Stomach (tissue), 8 donors: ENCODE measurements at regions not wholly inside any gene's neighbourhood (a gene's known extent, or its start where the extent isn't known, plus 50 kb on each side); places are given as distances from the start of the nearest gene placed in this dataset.

Experiments
- DNase-seq, 2 donors: peaks; one replicate each; pipeline versions ENCODE4 v3.0.0 to v3.0.0-alpha.2; 2013 to 2019
- H3K27ac ChIP-seq, 5 donors: fragments of 200-600 bp in 4 of 5; sonication (generic) in 4 of 5; one replicate each; pipeline ENCODE4 v1.5.1; 2013 to 2019; ENCODE audit warnings: mild to moderate bottlenecking in 1 of 5, moderate library complexity in 1 of 5
- H3K27me3 ChIP-seq, 3 donors: fragments of 200-600 bp; sonication (generic); one replicate each; pipeline ENCODE4 v1.5.1; 2017 to 2019; ENCODE audit warnings: mixed run types in 1 of 3
- H3K36me3 ChIP-seq, 4 donors: fragments of 200-600 bp; sonication (generic); 1 replicate in 3 of 4; 2 replicates in 1 of 4; pipeline ENCODE4 v1.5.1; 2016 to 2019
- H3K4me1 ChIP-seq, 4 donors: fragments of 200-600 bp; sonication (generic); one replicate each; pipeline ENCODE4 v1.5.1; 2016 to 2019
- H3K4me3 ChIP-seq, 4 donors: fragments of 200-600 bp; sonication (generic) in 3 of 4; one replicate each; pipeline ENCODE4 v1.5.1; 2016 to 2019; ENCODE audit warnings: mild to moderate bottlenecking in 1 of 4
- H3K9me3 ChIP-seq, 4 donors: fragments of 200-600 bp; sonication (generic); one replicate each; pipeline ENCODE4 v1.5.1; 2016 to 2019
- EP300 ChIP-seq: sonication (generic); formaldehyde crosslinking; IDR thresholded peaks from one replicate; pipeline ENCODE4 v1.6.1; 2017; ENCODE audit warnings: antibody characterized with exemption
- POLR2A ChIP-seq, 4 donors: fragments of 450-650 bp; IDR thresholded peaks; one replicate each; pipeline ENCODE4 v1.6.1; 2016; ENCODE audit warnings: antibody characterized with exemption in 4 of 4, control low read depth in 2 of 4, mild to moderate bottlenecking in 1 of 4, moderate library complexity in 1 of 4
- POLR2AphosphoS5 ChIP-seq, 3 donors: sonication (generic); formaldehyde crosslinking; IDR thresholded peaks; one replicate each; pipeline ENCODE4 v1.6.1; 2016; ENCODE audit warnings: antibody characterized with exemption in 3 of 3
- WGBS, 5 donors: extraction: QIAGEN DNeasy Blood & Tissue Kit in 3 of 5; methylation state at CpG; one replicate each; pipeline versions ENCODE4 v1.1.5 to v1.1.7; 2013 to 2018; 5-methylcytosine and 5-hydroxymethylcytosine counted together
- intact Hi-C: fragments of 100-400 bp; cut with DNase I; formaldehyde crosslinking; loops from one replicate; pipeline ENCODE4 v1.15.1; 2023; ENCODE audit warnings: low total_unique reads
- TF ChIP-seq, protein P1 (sequence below), 7 experiments: fragments of 450-650 bp in 4 of 7; fragments of 200-600 bp in 3 of 7; sonication (generic) in 3 of 7; IDR thresholded peaks; one replicate each; pipeline ENCODE4 v1.5.1; 2016 to 2019; ENCODE audit warnings: antibody characterized with exemption in 7 of 7, control low read depth in 2 of 7, mild to moderate bottlenecking in 1 of 7
- donor health status: healthy with polysubstance abuse.
- donor health status: Bipolar disorder and iron deficiency.
- donor health status: healthy.

DNA sequence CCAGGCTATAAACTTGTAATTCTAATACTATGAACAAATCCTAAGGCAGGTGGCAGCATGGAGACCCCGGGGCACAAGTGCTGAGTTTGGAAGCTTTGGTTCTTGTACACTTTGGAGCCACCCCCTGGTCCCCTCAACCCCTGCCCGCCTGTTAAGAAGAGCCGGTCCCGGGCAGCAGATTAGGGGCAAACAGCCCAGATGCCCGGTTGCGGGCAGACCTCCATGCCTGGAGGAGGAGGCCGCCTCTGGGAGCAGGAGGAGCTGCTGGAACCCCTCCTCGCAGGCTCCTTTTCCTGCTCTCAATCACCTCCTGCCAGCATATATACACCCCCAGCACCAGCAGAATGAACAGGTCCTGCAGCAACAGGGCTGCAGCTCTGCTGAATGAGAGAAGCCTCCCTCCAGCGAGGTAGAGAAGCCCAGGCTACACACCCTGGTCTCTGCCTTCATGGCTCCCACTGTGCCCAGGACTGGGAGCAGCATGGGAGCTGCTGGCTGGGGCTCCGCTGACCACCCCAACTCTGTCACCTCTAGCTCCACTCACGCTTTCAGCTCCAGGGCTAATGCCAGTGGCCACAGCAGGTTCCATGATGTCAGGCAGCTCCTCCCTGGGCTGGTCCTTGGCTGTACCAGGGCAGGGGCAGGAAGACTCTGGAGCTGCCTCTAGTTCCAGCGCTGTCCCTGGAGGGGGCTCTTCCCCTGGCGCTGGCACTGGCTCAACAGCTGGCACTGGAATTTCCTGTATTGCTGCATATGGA lies 1713.5 kb upstream of the ACO1 start:
- no peaks in the 10 kb centered on the region for H3K4me1 ChIP-seq
- TF ChIP-seq POLR2AphosphoS5 (IDR thresholded peaks at IDR 0.05) (no peak), POLR2A (IDR thresholded peaks at IDR 0.05) (no peak), EP300 (no peak)
- TF ChIP-seq, protein P1, sequence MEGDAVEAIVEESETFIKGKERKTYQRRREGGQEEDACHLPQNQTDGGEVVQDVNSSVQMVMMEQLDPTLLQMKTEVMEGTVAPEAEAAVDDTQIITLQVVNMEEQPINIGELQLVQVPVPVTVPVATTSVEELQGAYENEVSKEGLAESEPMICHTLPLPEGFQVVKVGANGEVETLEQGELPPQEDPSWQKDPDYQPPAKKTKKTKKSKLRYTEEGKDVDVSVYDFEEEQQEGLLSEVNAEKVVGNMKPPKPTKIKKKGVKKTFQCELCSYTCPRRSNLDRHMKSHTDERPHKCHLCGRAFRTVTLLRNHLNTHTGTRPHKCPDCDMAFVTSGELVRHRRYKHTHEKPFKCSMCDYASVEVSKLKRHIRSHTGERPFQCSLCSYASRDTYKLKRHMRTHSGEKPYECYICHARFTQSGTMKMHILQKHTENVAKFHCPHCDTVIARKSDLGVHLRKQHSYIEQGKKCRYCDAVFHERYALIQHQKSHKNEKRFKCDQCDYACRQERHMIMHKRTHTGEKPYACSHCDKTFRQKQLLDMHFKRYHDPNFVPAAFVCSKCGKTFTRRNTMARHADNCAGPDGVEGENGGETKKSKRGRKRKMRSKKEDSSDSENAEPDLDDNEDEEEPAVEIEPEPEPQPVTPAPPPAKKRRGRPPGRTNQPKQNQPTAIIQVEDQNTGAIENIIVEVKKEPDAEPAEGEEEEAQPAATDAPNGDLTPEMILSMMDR (IDR thresholded peaks at IDR 0.05): no peak
- intact Hi-C loops: no loop called here
- WGBS, 5 donors: 89 to 94% (median 92%) methylated on average over 10 to 13 of the region's 13 CpGs
- no peak overlapping the region for H3K27ac ChIP-seq
- DNase-seq: no peak
- no peaks in the 10 kb centered on the region for H3K27me3 ChIP-seq
- no peaks in the 10 kb centered on the region for H3K9me3 ChIP-seq
- no peaks in the 10 kb centered on the region for H3K36me3 ChIP-seq
- H3K4me3 ChIP-seq: no peak overlapping the region

DNA sequence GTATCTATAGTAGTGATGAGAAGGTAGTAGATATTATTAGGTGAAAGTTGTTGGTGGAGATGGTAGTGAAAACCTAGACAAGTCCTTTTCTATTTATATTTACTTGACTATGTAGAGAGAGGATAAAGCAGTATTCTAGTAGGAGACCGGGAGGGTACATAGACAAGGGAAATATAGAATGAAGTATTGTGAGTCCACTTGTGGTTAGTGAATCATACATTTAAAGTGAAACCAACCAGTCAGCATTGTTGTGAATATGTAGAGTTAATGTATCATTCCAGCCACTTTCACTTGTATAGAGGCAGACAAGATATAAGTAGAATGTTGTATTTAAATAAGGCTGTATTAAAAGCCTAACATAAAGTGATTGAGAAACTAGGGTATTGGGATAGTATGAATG lies 1711.3 kb upstream of the ACO1 start:
- H3K27ac ChIP-seq: no peak overlapping the region
- H3K4me1 ChIP-seq: no peaks in the 10 kb centered on the region
- TF ChIP-seq EP300 (no peak), POLR2AphosphoS5 (IDR thresholded peaks at IDR 0.05) (no peak), POLR2A (IDR thresholded peaks at IDR 0.05) (no peak)
- TF ChIP-seq, protein P1 (IDR thresholded peaks at IDR 0.05): no peak
- DNase-seq: no peak
- WGBS, 5 donors: 80 to 90% (median 87%) methylated on average over 1 of the region's 1 CpG
- no peaks in the 10 kb centered on the region for H3K36me3 ChIP-seq
- intact Hi-C loops: no loop called here
- no peaks in the 10 kb centered on the region for H3K9me3 ChIP-seq
- H3K27me3 ChIP-seq: no peaks in the 10 kb centered on the region
- no peak overlapping the region for H3K4me3 ChIP-seq

DNA sequence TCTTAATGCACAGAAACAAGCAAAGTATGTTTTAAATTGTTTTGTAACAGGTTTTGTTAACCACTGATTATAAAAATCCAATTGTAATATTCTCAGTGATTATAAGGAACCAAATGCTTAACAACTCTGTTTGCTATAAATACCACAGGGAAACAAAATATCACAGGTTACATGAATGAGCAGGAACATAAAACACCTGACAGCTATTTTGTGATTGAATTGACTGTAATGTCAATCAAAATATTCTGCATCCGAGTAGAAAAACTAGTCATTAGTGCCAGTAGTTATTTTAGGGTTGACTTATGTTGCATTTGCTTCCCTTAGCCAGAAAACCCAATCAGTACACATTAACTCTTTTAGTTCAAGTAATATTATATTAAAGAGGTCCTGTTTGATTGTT lies 1707.8 kb upstream of the ACO1 start:
- H3K9me3 ChIP-seq: no peaks in the 10 kb centered on the region
- H3K4me1 ChIP-seq: no peaks in the 10 kb centered on the region
- 23 to 71% (median 58%) methylated on average over 1 of the region's 1 CpG for WGBS, 5 donors
- no peak for DNase-seq
- no peaks in the 10 kb centered on the region for H3K27me3 ChIP-seq
- H3K4me3 ChIP-seq: no peak overlapping the region
- H3K36me3 ChIP-seq: no peaks in the 10 kb centered on the region
- no peak overlapping the region for H3K27ac ChIP-seq
- intact Hi-C loops: no loop called here
- no peak for TF ChIP-seq POLR2AphosphoS5 (IDR thresholded peaks at IDR 0.05)
- no peak for TF ChIP-seq POLR2A (IDR thresholded peaks at IDR 0.05)
- no peak for TF ChIP-seq EP300
- TF ChIP-seq, protein P1 (IDR thresholded peaks at IDR 0.05): no peak

DNA sequence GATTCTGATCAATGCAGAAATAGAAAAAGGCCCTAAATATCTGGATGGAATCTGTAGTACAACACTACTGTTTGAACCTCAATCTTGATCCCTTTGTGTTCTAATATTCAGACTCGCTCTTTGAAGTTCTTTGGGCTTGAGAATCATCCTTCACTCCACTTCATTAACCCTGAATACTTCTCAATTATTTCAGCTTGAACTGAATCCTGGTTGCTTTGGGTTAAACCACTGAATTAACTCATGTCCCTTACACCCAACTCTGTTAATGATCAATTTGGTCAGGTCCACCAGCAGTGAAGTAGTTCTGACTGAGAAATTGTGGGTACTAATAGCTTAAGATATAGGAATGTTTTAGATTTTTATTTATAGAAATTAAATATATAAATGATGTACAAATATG lies 1707.2 kb upstream of the ACO1 start:
- H3K27me3 ChIP-seq: no peaks in the 10 kb centered on the region
- H3K27ac ChIP-seq: no peak overlapping the region
- TF ChIP-seq POLR2AphosphoS5 (IDR thresholded peaks at IDR 0.05): no peak
- no peak for TF ChIP-seq POLR2A (IDR thresholded peaks at IDR 0.05)
- TF ChIP-seq, protein P1 (IDR thresholded peaks at IDR 0.05): no peak
- TF ChIP-seq EP300: no peak
- H3K4me1 ChIP-seq: no peaks in the 10 kb centered on the region
- 38 to 92% (median 91%) methylated on average over 1 of the region's 1 CpG for WGBS, 5 donors
- intact Hi-C loops: no loop called here
- no peaks in the 10 kb centered on the region for H3K9me3 ChIP-seq
- no peak for DNase-seq
- no peak overlapping the region for H3K4me3 ChIP-seq
- no peaks in the 10 kb centered on the region for H3K36me3 ChIP-seq
